B cell (primary cell): ENCODE measurements at regions not wholly inside any gene's neighbourhood (a gene's known extent, or its start where the extent isn't known, plus 50 kb on each side); places are given as distances from the start of the nearest gene placed in this dataset.

Experiments
- ATAC-seq: fragments of 200-7000 bp; cut with Tn5 transposase; one replicate; pipeline ENCODE4 v1.10.0; 2021; ENCODE audit warnings: low read depth, mild to moderate bottlenecking, moderate number of reproducible peaks, moderate library complexity
- CTCF ChIA-PET: fragments of 350-600 bp; sonication (Branson Sonifier 250); formaldehyde crosslinking; loops from one replicate; lab custom pipeline; 2021; ENCODE audit warnings: antibody characterized with exemption, inconsistent platforms; lab: Charles Lee
- POLR2A ChIA-PET: fragments of 350-600 bp; sonication (Branson Sonifier 250); formaldehyde crosslinking; loops from one replicate; lab custom pipeline; 2021; ENCODE audit warnings: antibody characterized with exemption; lab: Charles Lee
- DNase-seq: peaks from one replicate; pipeline ENCODE4 v3.0.0; 2013
- H2AFZ ChIP-seq: 2 replicates; pipeline ENCODE4 v1.6.1; 2012; ENCODE audit warnings: mild to moderate bottlenecking, low read depth, low read length; ENCODE audit not compliant: insufficient read depth, poor library complexity, severe bottlenecking
- H3K27ac ChIP-seq, 2 donors: 1 replicate in 1 of 2; 2 replicates in 1 of 2; pipeline ENCODE4 v1.5.1; 2012 to 2013; ENCODE audit warnings: low read length in 2 of 2, mild to moderate bottlenecking in 2 of 2, moderate library complexity in 1 of 2
- H3K27me3 ChIP-seq, 4 experiments: fragments of 200-600 bp in 1 of 4; sonication (generic) in 1 of 4; replicated peaks in 1 of 4; 1 replicate in 2 of 4; 2 replicates in 2 of 4; pipeline versions ENCODE4 v1.6.1 to v1.7.0; 2013 to 2016; ENCODE audit warnings: low read length in 3 of 4, mild to moderate bottlenecking in 2 of 4, mixed read lengths in 1 of 4, moderate library complexity in 1 of 4; ENCODE audit not compliant: insufficient read depth in 4 of 4, control insufficient read depth in 3 of 4; ENCODE audit errors: control extremely low read depth in 1 of 4
- H3K36me3 ChIP-seq, 2 experiments: replicated peaks in 1 of 2; 1 replicate in 1 of 2; 2 replicates in 1 of 2; pipeline versions ENCODE4 v1.6.1 to v1.7.1; 2013; ENCODE audit warnings: low read length in 1 of 2; ENCODE audit not compliant: insufficient read depth in 2 of 2, control insufficient read depth in 1 of 2; ENCODE audit errors: control extremely low read depth in 1 of 2, extremely low read depth in 1 of 2
- H3K4me1 ChIP-seq, 2 donors: fragments of 200-600 bp in 1 of 2; sonication (generic) in 1 of 2; 1 replicate in 1 of 2; 2 replicates in 1 of 2; pipeline versions ENCODE4 v1.5.1 to v1.6.1; 2013 to 2017; ENCODE audit warnings: low read length in 2 of 2; ENCODE audit not compliant: control insufficient read depth in 2 of 2, insufficient read depth in 2 of 2
- H3K4me2 ChIP-seq: replicated peaks from 2 replicates; pipeline ENCODE3; 2012; ENCODE audit warnings: mild to moderate bottlenecking, low read depth, low read length; ENCODE audit not compliant: poor library complexity, severe bottlenecking
- H3K4me3 ChIP-seq, 5 experiments: fragments of 200-600 bp in 1 of 5; sonication (generic) in 1 of 5; 1 replicate in 3 of 5; 2 replicates in 2 of 5; pipeline versions ENCODE4 v1.5.1 to v1.7.0; 2011 to 2016; ENCODE audit warnings: low read length in 4 of 5, mild to moderate bottlenecking in 4 of 5, low read depth in 2 of 5, control low read depth in 1 of 5, moderate library complexity in 1 of 5; ENCODE audit not compliant: insufficient read depth in 1 of 5; ENCODE audit errors: control extremely low read depth in 1 of 5, extremely low read depth in 1 of 5
- H3K79me2 ChIP-seq: fragments of 200-600 bp; sonication (generic); one replicate; pipeline ENCODE4 v1.6.0; 2016; ENCODE audit warnings: low read length; ENCODE audit not compliant: control insufficient read depth, insufficient read depth
- H3K9ac ChIP-seq: fragments of 200-600 bp; sonication (generic); 2 replicates; pipeline ENCODE4 v1.6.1; 2017; ENCODE audit warnings: mild to moderate bottlenecking, low read length, moderate library complexity
- H3K9me3 ChIP-seq, 3 donors: one replicate each; pipeline versions ENCODE4 v1.6.1 to v1.7.1; 2013; ENCODE audit warnings: low read length in 2 of 3; ENCODE audit not compliant: control insufficient read depth in 2 of 3, insufficient read depth in 1 of 3; ENCODE audit errors: control extremely low read depth in 1 of 3
- H4K20me1 ChIP-seq: 2 replicates; pipeline ENCODE4 v1.6.0; 2012; ENCODE audit warnings: mild to moderate bottlenecking, low read length; ENCODE audit not compliant: insufficient read depth, control insufficient read depth, poor library complexity, severe bottlenecking
- H3K27ac Mint-ChIP-seq: one replicate; pipeline ENCODE4 v1.8.0; 2021; ENCODE audit warnings: mixed read lengths
- H3K27me3 Mint-ChIP-seq: one replicate; pipeline ENCODE4 v1.8.0; 2021; ENCODE audit warnings: mixed read lengths
- H3K4me1 Mint-ChIP-seq: one replicate; pipeline ENCODE4 v1.8.0; 2021; ENCODE audit warnings: mixed read lengths
- H3K4me3 Mint-ChIP-seq: one replicate; pipeline ENCODE4 v1.8.0; 2021; ENCODE audit warnings: mixed read lengths
- H3K9me3 Mint-ChIP-seq: one replicate; pipeline ENCODE4 v1.8.0; 2022; ENCODE audit warnings: mixed read lengths; ENCODE audit not compliant: insufficient read depth
- CTCF ChIP-seq: fragments of 200-600 bp; IDR thresholded peaks from one replicate; pipeline ENCODE4 v1.8.0; 2022; ENCODE audit warnings: antibody characterized with exemption, mild to moderate bottlenecking
- EZH2 ChIP-seq: IDR thresholded peaks from 2 replicates; pipeline ENCODE4 v1.6.1; 2012; ENCODE audit warnings: borderline replicate concordance, low read depth, mild to moderate bottlenecking, moderate library complexity, low read length; ENCODE audit not compliant: insufficient read depth, poor library complexity, severe bottlenecking
- WGBS: methylation state at CpG from one replicate; pipeline ENCODE4 v1.1.5; 2013; ENCODE audit warnings: missing lambda C conversion rate; ENCODE audit not compliant: insufficient coverage; 5-methylcytosine and 5-hydroxymethylcytosine counted together
- intact Hi-C: fragments of 100-400 bp; cut with micrococcal nuclease; formaldehyde crosslinking; loops from one replicate; pipeline ENCODE4 v1.10.0; 2022

DNA sequence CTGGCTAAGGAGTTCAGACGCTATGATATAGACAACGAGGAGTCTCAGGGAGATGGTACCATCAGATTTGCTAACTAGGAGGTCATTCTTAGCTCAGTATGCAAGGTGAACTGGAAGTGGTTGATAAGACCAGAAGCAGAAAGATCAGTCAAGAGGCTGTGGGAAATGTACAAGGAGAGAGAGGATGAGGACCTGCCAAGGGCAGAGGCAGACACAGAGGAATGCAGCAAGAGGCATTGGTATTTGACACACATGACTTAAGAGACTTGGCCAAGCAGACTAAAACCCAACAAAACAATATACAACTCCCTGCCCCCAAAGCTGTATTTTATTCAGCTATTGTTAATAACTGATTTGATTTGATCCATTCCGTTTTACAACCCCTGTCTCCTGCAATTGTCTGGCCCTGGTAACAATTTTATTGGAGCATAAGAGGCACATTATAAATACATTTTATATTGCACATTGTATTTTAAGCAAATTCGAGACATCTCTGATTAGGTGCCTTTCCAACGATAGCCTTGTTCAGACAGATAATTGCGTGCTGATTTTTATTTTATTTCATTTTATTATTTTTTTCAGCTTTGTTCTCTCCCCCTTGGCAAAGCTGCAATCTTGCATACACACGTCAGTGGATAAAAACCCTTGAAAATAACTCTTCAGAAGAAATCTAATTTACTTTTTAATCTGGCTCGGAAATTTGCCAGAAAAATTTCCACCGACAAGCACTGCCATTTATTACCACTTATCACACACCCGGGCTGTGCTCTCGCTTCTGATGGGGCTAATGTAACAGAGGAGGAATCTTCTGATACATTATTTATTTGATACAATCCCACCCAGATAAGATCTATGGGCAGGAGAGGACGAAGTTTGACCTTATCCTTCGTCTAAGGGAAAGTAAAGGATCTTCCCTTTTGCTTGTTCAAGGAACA, 237.8 kb downstream of the NXPE2 start:
- H3K4me2 ChIP-seq: no peak overlapping the region
- no peaks in the 10 kb centered on the region for H4K20me1 ChIP-seq
- H3K27me3 Mint-ChIP-seq: no peaks in the 10 kb centered on the region
- H3K4me3 ChIP-seq: no peak overlapping the region
- intact Hi-C loops: no loop called here
- no peak overlapping the region for H3K4me3 Mint-ChIP-seq
- H3K9me3 Mint-ChIP-seq: no peaks in the 10 kb centered on the region
- H3K79me2 ChIP-seq: no peaks in the 10 kb centered on the region
- H3K27ac Mint-ChIP-seq: no peak overlapping the region
- no peaks in the 10 kb centered on the region for H3K4me1 ChIP-seq
- 90% methylated on average over 3 of the region's 13 CpGs for WGBS
- no peak for TF ChIP-seq EZH2
- CTCF ChIA-PET: no interaction called here
- H3K4me1 Mint-ChIP-seq: no peaks in the 10 kb centered on the region
- no peaks in the 10 kb centered on the region for H3K27me3 ChIP-seq
- no peak overlapping the region for H3K9ac ChIP-seq
- DNase-seq (no peak), ATAC-seq (no peak)
- no peaks in the 10 kb centered on the region for H3K9me3 ChIP-seq
- H3K36me3 ChIP-seq: no peaks in the 10 kb centered on the region
- POLR2A ChIA-PET: no interaction called here
- H3K27ac ChIP-seq: no peak overlapping the region
- no peak overlapping the region for H2AFZ ChIP-seq

- H3K27ac ChIP-seq: no peak overlapping the region
- H3K9me3 Mint-ChIP-seq: no peaks in the 10 kb centered on the region
- no peak overlapping the region for H3K27ac Mint-ChIP-seq
- no peak overlapping the region for H3K4me3 ChIP-seq
- no peaks in the 10 kb centered on the region for H3K79me2 ChIP-seq
- no peak overlapping the region for H3K9ac ChIP-seq
- no peak for TF ChIP-seq EZH2
- no peak for TF ChIP-seq CTCF
- intact Hi-C loops: no loop called here
- no peaks in the 10 kb centered on the region for H3K4me1 Mint-ChIP-seq
- ATAC-seq (no peak), DNase-seq (no peak)
- no peak overlapping the region for H3K4me3 Mint-ChIP-seq
- ChIA-PET POLR2A (no interaction called here), CTCF (no interaction called here)
- no peaks in the 10 kb centered on the region for H3K27me3 Mint-ChIP-seq
- H4K20me1 ChIP-seq: no peaks in the 10 kb centered on the region
- WGBS: 97% methylated on average over 4 of the region's 8 CpGs
- H3K36me3 ChIP-seq: no peaks in the 10 kb centered on the region
- H3K4me2 ChIP-seq: no peak overlapping the region
- no peaks in the 10 kb centered on the region for H3K9me3 ChIP-seq
- no peak overlapping the region for H2AFZ ChIP-seq
- H3K4me1 ChIP-seq: no peaks in the 10 kb centered on the region
- no peaks in the 10 kb centered on the region for H3K27me3 ChIP-seq
These were observed 240.0 kb downstream of the NXPE2 start for GRCh38 chr11:114918286-114918685.
